Activated CD4-positive, alpha-beta memory T cell treated with anti-CD3 and anti-CD28 coated beads for 36 hours (primary cell): ENCODE measurements at regions not wholly inside any gene's neighbourhood (a gene's known extent, or its start where the extent isn't known, plus 50 kb on each side); places are given as distances from the start of the nearest gene placed in this dataset.

ENCODE experiments used
- CTCF ChIA-PET: fragments of 350-600 bp; sonication (Branson Sonifier 250); formaldehyde crosslinking; loops from one replicate; lab custom pipeline; 2021; ENCODE audit warnings: antibody characterized with exemption, inconsistent platforms; lab: Charles Lee
- POLR2A ChIA-PET: fragments of 350-600 bp; sonication (Branson Sonifier 250); formaldehyde crosslinking; loops from one replicate; lab custom pipeline; 2021; ENCODE audit warnings: antibody characterized with exemption; lab: Charles Lee
- DNase-seq: peaks from one replicate; pipeline ENCODE4 v3.0.0-alpha.2; 2020
- H3K27ac Mint-ChIP-seq: one replicate; pipeline ENCODE4 v1.8.0; 2021; ENCODE audit warnings: mixed read lengths
- H3K27me3 Mint-ChIP-seq: one replicate; pipeline ENCODE4 v1.8.0; 2021; ENCODE audit warnings: mixed read lengths
- H3K36me3 Mint-ChIP-seq: one replicate; pipeline ENCODE4 v1.8.0; 2021; ENCODE audit warnings: mixed read lengths
- H3K4me1 Mint-ChIP-seq: one replicate; pipeline ENCODE4 v1.8.0; 2021; ENCODE audit warnings: low read depth, mixed read lengths
- H3K4me3 Mint-ChIP-seq: one replicate; pipeline ENCODE4 v1.8.0; 2021; ENCODE audit warnings: mild to moderate bottlenecking, mixed read lengths
- H3K9me3 Mint-ChIP-seq: one replicate; pipeline ENCODE4 v1.8.0; 2021; ENCODE audit warnings: mixed read lengths
- intact Hi-C: fragments of 100-400 bp; cut with micrococcal nuclease; formaldehyde crosslinking; loops from one replicate; pipeline ENCODE4 v1.15.1; 2023

DNA sequence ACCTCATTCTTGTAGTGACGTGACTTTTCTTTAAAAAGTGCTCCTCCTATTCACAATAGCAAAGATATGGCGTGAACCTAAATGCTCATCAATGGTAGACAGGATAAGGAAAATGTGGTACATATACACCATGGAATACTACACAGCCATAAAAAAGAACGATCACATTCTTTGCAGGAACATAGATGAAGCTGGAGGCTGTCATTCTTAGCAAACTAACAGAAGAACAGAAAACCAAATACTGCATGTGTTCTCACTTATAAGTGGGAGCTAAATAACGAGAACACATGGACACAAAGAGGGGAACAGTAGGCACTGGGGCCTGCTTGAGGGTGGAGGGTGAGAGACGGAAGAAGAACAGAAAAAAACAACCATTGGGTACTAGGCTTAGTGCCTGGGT, 59.9 kb upstream of the FGFR2 start:
- Mint-ChIP-seq H3K27ac (no peak overlapping the region), H3K27me3 (peaks cover 2% of the 10 kb centered on the region), H3K4me1 (no peaks in the 10 kb centered on the region), H3K36me3 (no peaks in the 10 kb centered on the region), H3K9me3 (no peaks in the 10 kb centered on the region), H3K4me3 (no peak overlapping the region)
- intact Hi-C loops: no loop called here
- ChIA-PET CTCF (no interaction called here), POLR2A (no interaction called here)
- DNase-seq: no peak

DNA sequence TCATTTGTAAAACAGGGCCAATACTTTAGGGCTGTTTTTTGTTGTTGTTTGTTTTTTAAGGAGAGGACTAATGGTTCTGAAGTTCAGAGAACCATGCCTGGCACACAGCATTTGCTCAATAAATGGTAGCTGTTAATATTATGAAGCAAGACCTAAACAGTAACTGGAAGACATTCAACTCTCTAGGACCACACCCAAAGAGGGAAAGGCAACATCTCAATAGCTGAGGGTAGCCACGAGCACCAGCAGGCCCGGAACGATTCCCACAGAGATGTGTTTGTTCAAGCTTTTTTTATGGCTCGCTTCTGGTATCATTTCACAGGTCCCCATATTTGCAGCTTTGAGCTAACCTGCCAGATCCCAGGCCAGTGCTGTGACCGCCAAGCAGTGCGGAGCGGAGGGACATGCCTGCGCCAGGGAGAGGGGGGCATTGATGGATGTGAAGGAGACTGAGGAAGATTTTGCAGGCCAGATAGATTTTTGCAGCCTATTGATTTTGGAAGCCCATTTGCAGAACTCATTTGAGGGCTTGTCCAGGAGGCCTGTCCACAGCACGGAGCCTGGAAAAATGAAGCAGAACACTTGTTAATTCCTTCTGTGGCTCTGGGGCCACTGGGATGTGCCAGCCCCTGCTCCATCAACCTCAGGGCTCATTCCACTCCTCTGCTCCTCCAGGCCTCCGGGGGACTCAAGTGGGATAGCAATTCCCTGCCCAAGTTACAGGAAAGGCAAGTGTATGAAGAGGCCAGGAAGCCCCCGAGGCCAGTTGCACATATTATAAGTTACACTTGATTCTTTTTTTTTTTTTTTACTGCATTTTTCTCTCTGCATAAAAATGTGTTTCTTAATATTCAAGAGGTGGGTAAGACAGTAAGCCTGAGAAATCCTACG, 57.3 kb upstream of the FGFR2 start:
- POLR2A ChIA-PET: no interaction called here
- no peak for DNase-seq
- H3K4me1 Mint-ChIP-seq: no peaks in the 10 kb centered on the region
- H3K27me3 Mint-ChIP-seq: peaks cover 3% of the 10 kb centered on the region
- no peaks in the 10 kb centered on the region for H3K9me3 Mint-ChIP-seq
- CTCF ChIA-PET: no interaction called here
- no peaks in the 10 kb centered on the region for H3K36me3 Mint-ChIP-seq
- intact Hi-C loops: no loop called here
- H3K4me3 Mint-ChIP-seq: no peak overlapping the region
- H3K27ac Mint-ChIP-seq: no peak overlapping the region

DNA sequence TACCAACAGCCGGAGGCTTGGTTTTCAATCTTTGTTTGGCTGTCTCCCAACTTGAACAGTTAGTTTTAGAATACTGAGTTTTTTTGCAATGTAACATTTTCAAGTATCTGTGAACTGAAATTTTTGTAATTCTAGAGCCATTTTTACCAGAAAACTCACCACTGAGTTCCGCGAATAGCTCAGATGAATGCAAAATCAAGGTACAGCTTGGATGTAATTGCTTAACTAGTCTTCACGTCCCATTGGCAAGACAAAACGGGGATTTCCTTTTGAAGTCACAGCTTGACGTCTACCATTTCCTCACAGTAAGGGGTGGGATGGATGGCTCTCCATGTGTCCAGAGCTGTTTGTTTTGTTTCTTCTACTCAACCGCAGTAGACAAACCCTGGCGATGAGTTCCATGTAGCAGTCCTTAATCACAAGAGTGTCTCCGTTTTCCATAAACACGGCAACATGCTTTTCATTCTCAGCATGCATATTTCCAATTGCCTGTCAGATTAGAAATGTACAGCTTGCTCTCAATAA, 55.8 kb upstream of the FGFR2 start:
- Mint-ChIP-seq H3K36me3 (no peaks in the 10 kb centered on the region), H3K9me3 (no peaks in the 10 kb centered on the region), H3K27me3 (peaks cover 1% of the 10 kb centered on the region), H3K4me3 (no peak overlapping the region), H3K4me1 (no peaks in the 10 kb centered on the region), H3K27ac (no peak overlapping the region)
- ChIA-PET CTCF (no interaction called here), POLR2A (no interaction called here)
- no peak for DNase-seq
- intact Hi-C loops: no loop called here

- ChIA-PET CTCF (no interaction called here), POLR2A (no interaction called here)
- intact Hi-C loops: no loop called here
- no peak overlapping the region for H3K27ac Mint-ChIP-seq
- H3K4me3 Mint-ChIP-seq: no peak overlapping the region
- no peaks in the 10 kb centered on the region for H3K9me3 Mint-ChIP-seq
- peaks cover 1% of the 10 kb centered on the region for H3K27me3 Mint-ChIP-seq
- no peaks in the 10 kb centered on the region for H3K36me3 Mint-ChIP-seq
- no peaks in the 10 kb centered on the region for H3K4me1 Mint-ChIP-seq
- no peak for DNase-seq
These were observed 55.4 kb upstream of the FGFR2 start for GRCh38 chr10:121653608-121654007.

- no peak for DNase-seq
- ChIA-PET POLR2A (no interaction called here), CTCF (no interaction called here)
- no peaks in the 10 kb centered on the region for H3K36me3 Mint-ChIP-seq
- no peak overlapping the region for H3K4me3 Mint-ChIP-seq
- no peaks in the 10 kb centered on the region for H3K9me3 Mint-ChIP-seq
- peaks cover 1% of the 10 kb centered on the region for H3K27me3 Mint-ChIP-seq
- intact Hi-C loops: no loop called here
- H3K4me1 Mint-ChIP-seq: no peaks in the 10 kb centered on the region
- H3K27ac Mint-ChIP-seq: no peak overlapping the region
These were observed 50.2 kb upstream of the FGFR2 start for GRCh38 chr10:121648493-121648892.

- intact Hi-C loops: no loop called here
- no peak overlapping the region for H3K27ac Mint-ChIP-seq
- H3K27me3 Mint-ChIP-seq: peaks cover 1% of the 10 kb centered on the region
- H3K9me3 Mint-ChIP-seq: no peaks in the 10 kb centered on the region
- H3K4me1 Mint-ChIP-seq: no peaks in the 10 kb centered on the region
- H3K4me3 Mint-ChIP-seq: no peak overlapping the region
- POLR2A ChIA-PET: no interaction called here
- DNase-seq: no peak
- H3K36me3 Mint-ChIP-seq: no peaks in the 10 kb centered on the region
- CTCF ChIA-PET: no interaction called here
These were observed 49.8 kb upstream of the FGFR2 start for GRCh38 chr10:121648059-121648458.
